ENCODE measurements at regions not wholly inside any gene's neighbourhood (a gene's known extent, or its start where the extent isn't known, plus 50 kb on each side); places are given as distances from the start of the nearest gene placed in this dataset.

- H3K9me3 ChIP-seq, result no peaks in the 10 kb centered on the region
- H3K4me1 ChIP-seq, result no peaks in the 10 kb centered on the region
- H3K4me3 ChIP-seq, result no peak overlapping the region
- TF ChIP-seq, protein P1, sequence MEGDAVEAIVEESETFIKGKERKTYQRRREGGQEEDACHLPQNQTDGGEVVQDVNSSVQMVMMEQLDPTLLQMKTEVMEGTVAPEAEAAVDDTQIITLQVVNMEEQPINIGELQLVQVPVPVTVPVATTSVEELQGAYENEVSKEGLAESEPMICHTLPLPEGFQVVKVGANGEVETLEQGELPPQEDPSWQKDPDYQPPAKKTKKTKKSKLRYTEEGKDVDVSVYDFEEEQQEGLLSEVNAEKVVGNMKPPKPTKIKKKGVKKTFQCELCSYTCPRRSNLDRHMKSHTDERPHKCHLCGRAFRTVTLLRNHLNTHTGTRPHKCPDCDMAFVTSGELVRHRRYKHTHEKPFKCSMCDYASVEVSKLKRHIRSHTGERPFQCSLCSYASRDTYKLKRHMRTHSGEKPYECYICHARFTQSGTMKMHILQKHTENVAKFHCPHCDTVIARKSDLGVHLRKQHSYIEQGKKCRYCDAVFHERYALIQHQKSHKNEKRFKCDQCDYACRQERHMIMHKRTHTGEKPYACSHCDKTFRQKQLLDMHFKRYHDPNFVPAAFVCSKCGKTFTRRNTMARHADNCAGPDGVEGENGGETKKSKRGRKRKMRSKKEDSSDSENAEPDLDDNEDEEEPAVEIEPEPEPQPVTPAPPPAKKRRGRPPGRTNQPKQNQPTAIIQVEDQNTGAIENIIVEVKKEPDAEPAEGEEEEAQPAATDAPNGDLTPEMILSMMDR (IDR thresholded peaks at IDR 0.05), result peak in 2 of 9 donors; percentile 12 to 15
- H3K36me3 ChIP-seq, result no peaks in the 10 kb centered on the region
- intact Hi-C loops (cut with DNase I), result no loop called here
- WGBS, 2 donors, result 10 to 18% methylated on average over 1 of the region's 1 CpG
- ATAC-seq (no peak), DNase-seq (no peak)
- H3K27ac ChIP-seq, result no peak overlapping the region
- no peaks in the 10 kb centered on the region for H3K27me3 ChIP-seq
Observed at GRCh38 chr13:85261757-85262346, 537.4 kb downstream of the SLITRK6 start.

DNA sequence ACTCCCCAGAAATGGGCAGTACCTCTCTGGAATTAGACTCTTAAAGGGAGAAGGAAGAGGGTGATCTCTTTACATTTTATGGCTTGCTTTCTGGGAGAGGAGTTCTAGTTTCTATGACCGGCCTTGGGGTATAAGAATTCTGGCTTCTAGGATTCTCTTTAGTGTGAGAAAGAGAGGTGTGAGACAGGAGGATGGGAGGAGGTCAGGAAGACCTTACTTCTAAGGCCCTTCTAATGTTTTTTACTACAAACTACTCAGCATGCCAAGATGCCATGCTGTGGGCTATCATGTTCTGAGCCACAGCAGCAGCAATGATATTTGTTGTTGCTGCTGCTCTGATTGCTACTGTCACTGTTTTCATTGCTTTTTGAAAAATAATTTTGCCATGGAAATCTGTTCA is 538.3 kb downstream of the SLITRK6 start:
- Histone ChIP-seq H3K4me1 (no peaks in the 10 kb centered on the region), H3K36me3 (no peaks in the 10 kb centered on the region), H3K4me3 (no peak overlapping the region), H3K27ac (no peak overlapping the region), H3K27me3 (no peaks in the 10 kb centered on the region), H3K9me3 (no peaks in the 10 kb centered on the region)
- TF ChIP-seq, protein P1 (IDR thresholded peaks at IDR 0.05), result no peak
- 74 to 79% methylated on average over 1 of the region's 1 CpG for WGBS, 2 donors
- intact Hi-C loops (cut with DNase I), result no loop called here
- ATAC-seq (no peak), DNase-seq (no peak)

- H3K9me3 ChIP-seq, result peaks cover 0 to 14% (median 0%) of the 10 kb centered on the region in 11 donors
- ATAC-seq (no peak), DNase-seq (no peak)
- H3K4me1 ChIP-seq, result no peaks in the 10 kb centered on the region
- TF ChIP-seq, protein P1 (IDR thresholded peaks at IDR 0.05), result no peak
- H3K27ac ChIP-seq, result no peak overlapping the region
- no peaks in the 10 kb centered on the region for H3K27me3 ChIP-seq
- no peaks in the 10 kb centered on the region for H3K36me3 ChIP-seq
- H3K4me3 ChIP-seq, result no peak overlapping the region
- WGBS, 2 donors, result 47 to 56% methylated on average over 2 of the region's 2 CpGs
- intact Hi-C loops (cut with DNase I), result no loop called here
Observed at GRCh38 chr13:85255978-85256377, 543.2 kb downstream of the SLITRK6 start.

DNA sequence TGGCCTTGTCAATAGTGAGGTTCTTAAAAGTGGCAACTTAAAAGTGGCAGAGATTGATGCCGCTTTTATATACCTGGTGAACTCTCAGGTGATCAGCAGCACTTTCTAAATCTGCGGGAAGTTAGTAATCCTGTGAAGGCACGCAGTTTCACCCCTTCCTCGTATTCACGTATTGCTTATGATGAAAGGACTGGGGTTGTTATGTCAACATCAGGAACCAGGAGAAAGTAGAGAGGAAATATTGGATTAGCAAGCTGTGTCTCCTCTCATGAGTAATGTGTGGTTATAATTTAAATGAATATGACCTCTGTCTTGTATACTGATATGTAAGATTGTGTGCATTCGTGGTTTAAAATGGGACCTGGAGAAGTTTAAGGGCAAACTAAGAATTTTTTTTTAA is 544.6 kb downstream of the SLITRK6 start:
- DNase-seq (no peak), ATAC-seq (no peak)
- Histone ChIP-seq H3K27me3 (no peaks in the 10 kb centered on the region), H3K9me3 (peaks cover 0 to 14% (median 0%) of the 10 kb centered on the region in 11 donors), H3K27ac (no peak overlapping the region), H3K4me1 (no peaks in the 10 kb centered on the region), H3K4me3 (no peak overlapping the region), H3K36me3 (no peaks in the 10 kb centered on the region)
- intact Hi-C loops (cut with DNase I), result no loop called here
- WGBS, 2 donors, result 80 to 92% methylated on average over 6 of the region's 6 CpGs
- TF ChIP-seq, protein P1 (IDR thresholded peaks at IDR 0.05), result no peak
